Muscle of arm (tissue), 1 donor: ENCODE measurements at regions not wholly inside any gene's neighbourhood (a gene's known extent, or its start where the extent isn't known, plus 50 kb on each side); places are given as distances from the start of the nearest gene placed in this dataset.

ENCODE experiments used
- DNase-seq: peaks from one replicate; pipeline ENCODE4 v3.0.0-alpha.2; 2013

GRCh38 chr16:85291302-85292148, 179.3 kb upstream of the CIBAR2 start:
- DNase-seq, result no peak

GRCh38 chr16:85293458-85293857, 181.2 kb upstream of the CIBAR2 start:
- no peak for DNase-seq

GRCh38 chr16:85293904-85294642, 181.8 kb upstream of the CIBAR2 start:
- DNase-seq, result no peak

- no peak for DNase-seq
Observed at GRCh38 chr16:85294810-85295508, 182.7 kb upstream of the CIBAR2 start.

GRCh38 chr16:85296859-85297660, 184.8 kb upstream of the CIBAR2 start:
- DNase-seq, result no peak

- DNase-seq, result no peak
Observed at GRCh38 chr16:85297881-85298280, 185.6 kb upstream of the CIBAR2 start.

- no peak for DNase-seq
Observed at GRCh38 chr16:85300406-85300968, 188.2 kb upstream of the CIBAR2 start.

GRCh38 chr16:85301231-85301630, 189.0 kb upstream of the CIBAR2 start:
- no peak for DNase-seq

- DNase-seq, result no peak
Observed at GRCh38 chr16:85302018-85302847, 190.0 kb upstream of the CIBAR2 start.

- DNase-seq, result no peak
Observed at GRCh38 chr16:85302848-85303353, 190.6 kb upstream of the CIBAR2 start.

GRCh38 chr16:85303354-85303883, 191.1 kb upstream of the CIBAR2 start:
- DNase-seq, result no peak

GRCh38 chr16:85304337-85304736, 192.1 kb upstream of the CIBAR2 start:
- DNase-seq, result no peak

- DNase-seq, result peak; percentile 70
Observed at GRCh38 chr16:85306071-85306792, 194.0 kb upstream of the CIBAR2 start.

GRCh38 chr16:85306793-85307551, 194.7 kb upstream of the CIBAR2 start:
- DNase-seq, result no peak

GRCh38 chr16:85307552-85308364, 195.5 kb upstream of the CIBAR2 start:
- DNase-seq, result no peak

GRCh38 chr16:85308611-85309540, 196.6 kb upstream of the CIBAR2 start:
- DNase-seq, result no peak
